ENCODE measurements at regions not wholly inside any gene's neighbourhood (a gene's known extent, or its start where the extent isn't known, plus 50 kb on each side); places are given as distances from the start of the nearest gene placed in this dataset.
A peak's percentile ranks its signal among the peaks of the same experiment; 100 is the strongest.

GRCh38 chr11:11173316-11174025 lies 179.6 kb downstream of the CSNK2A3 start:
- no peak for DNase-seq (ENCODE audit: low spot score)

DNA sequence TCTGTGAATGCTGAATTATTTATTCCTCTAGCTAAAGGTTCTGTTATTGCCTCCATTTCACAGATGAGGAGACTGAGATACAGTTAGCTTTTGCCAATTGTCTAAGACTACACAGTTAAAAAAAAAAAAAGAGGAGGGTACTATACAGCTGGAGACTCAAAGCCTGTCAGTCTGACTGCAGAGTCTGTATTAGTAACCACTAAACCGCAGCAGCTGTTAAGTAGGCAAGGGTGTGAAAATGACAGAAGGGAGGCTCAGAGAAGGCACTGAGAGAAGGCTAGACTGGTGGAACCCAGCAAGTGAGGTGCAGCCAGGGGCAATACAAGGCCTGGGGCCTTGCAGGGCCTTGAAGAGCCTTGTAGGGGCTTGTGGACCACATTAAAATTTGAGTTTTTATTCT lies 181.2 kb downstream of the CSNK2A3 start:
- no peak for DNase-seq (ENCODE audit: low spot score)

- no peak for DNase-seq (ENCODE audit: low spot score)
Observed at GRCh38 chr11:11171285-11171684, 181.8 kb downstream of the CSNK2A3 start.

DNA sequence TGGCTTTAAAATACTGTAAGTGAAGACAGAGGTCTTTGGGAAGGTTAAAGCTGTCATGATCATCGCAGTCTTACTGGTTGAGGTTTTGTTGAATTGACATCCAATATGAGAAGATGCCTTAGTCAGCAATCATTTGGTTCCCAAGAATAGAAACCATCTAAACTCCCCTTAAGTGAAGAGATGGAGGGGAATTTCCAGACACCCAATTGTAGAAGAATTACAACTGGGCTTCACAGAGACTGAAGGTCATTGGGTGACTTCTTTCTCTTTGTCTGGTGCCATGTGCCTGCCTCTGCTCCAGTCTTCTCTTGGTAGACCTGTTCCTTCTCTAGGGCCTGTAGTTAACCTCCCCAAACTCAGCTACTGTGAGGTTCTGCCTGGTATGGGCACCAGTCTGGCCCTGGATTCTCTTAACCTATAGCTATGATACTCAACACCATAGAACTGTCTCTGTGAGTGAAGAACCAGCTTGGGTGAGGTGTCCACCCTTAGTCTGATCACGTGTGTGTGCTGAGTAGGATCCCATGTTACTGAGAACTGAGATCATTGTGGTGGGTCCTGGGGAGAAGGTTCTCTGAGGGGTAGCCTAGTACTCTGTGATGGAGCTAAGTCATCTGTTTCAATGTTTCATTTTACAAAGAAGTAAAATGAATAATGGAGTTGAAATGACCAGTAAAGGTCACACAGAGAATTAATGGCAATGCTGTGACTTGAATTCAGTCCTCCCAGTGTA lies 182.5 kb downstream of the CSNK2A3 start:
- DNase-seq (ENCODE audit: low spot score) = no peak

DNA sequence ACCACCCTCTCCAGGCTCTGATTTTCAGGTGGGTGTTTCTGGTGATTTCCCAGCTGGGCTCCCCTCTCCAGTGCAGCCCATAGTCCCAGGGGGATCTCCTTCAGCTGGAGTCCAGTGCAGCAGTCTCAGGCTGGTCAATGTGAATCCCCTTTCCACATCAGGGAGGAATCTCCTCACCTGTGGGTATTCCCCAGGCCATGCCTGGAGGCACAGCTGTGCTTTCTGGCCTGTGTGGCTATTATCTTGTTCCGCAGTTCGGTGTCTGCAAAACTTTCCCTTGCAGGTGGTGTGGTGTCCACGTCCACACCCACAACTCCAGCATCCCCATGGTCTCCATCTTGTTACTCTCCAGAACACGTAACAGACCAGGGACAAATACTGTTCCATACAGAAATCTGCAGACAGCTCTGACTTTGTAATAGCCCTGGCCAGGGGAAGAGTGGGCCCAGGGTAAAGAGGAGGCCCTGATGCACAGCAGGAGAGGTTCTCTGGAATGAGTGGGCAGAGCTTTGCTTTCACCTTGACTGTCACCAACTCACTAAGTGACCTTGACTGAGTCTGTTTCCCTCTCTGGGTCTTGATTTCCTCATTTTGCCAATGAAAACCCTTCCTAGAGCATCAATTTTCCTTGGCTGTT lies 183.2 kb downstream of the CSNK2A3 start:
- DNase-seq (ENCODE audit: low spot score) = no peak

DNA sequence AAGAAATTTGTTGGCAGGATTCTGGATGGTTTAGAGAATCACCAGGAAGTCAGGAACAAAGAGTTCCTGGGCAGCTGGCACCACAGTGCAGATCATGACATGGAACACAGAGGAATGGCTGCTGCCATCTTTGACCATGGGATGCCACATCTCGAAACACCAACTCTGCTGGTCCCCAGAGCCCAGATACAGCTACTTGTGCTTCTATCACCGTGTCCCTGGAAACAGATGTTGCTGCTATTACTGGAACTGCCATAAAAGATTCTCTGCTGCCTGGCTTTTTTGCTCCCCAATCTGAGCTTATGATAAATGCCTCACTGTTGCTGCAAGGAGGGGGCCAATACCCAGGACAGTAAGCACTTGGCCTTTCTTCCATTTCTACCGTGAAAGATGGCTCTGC lies 185.2 kb downstream of the CSNK2A3 start:
- DNase-seq (ENCODE audit: low spot score) = no peak

DNA sequence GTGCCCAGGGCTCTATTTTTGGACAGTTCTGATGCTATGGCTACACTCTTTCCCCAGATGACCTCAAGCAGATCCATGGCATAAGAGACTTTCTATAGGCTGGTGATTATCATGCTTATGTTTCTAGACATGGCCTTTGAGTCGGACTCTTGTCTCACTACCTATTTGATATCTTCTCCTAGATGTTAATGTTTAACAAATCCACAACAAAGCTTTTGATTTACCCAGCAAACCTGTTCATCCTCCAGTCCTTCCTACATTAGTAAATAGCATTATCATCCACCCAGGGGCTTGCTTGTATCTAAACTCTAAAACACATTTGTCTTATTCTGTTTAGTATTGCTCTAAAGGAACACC lies 188.7 kb downstream of the CSNK2A3 start:
- no peak for DNase-seq (ENCODE audit: low spot score)

GRCh38 chr11:11163669-11164333 lies 189.2 kb downstream of the CSNK2A3 start:
- peak; percentile 41 for DNase-seq (ENCODE audit: low spot score)

DNA sequence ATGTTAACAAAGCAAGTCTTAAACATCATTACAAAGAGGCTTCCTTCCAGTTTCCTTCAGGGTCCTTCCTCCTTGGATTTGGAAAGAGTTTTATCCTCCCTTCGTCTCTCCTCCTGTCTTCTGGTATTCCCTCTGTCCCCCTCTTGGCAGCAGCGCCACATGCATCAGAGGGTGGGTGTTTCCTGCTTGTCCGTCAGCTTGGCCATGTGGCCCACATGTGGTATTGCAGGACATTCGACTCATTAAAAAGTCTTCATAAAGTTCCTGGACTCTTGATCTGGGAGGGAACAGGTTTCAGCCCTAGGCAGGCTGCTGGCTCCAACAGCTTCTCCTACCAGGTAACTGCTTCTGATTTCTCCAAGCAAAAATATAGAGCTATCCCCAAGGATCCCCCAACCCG lies 189.8 kb downstream of the CSNK2A3 start:
- no peak for DNase-seq (ENCODE audit: low spot score)

DNA sequence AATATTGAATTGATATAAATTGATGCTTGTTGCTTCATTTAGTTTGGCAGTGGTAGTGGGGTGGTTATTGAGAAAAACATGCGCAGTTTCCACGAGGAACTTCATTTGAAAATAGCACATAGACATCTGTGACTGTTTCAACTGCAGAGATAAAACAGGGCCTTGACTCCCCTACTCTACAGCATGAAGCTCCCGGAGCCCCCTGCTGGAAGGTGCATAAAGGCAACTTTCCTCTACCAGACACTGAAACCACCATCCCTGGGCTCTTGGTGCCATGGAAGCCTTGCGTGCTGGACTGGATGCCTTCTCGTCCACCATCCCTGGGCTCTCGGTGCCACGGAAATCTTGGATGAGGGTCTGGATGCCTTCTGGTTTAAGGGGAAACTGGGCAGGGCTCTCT lies 195.9 kb downstream of the CSNK2A3 start:
- DNase-seq (ENCODE audit: low spot score) = no peak

- no peak for DNase-seq (ENCODE audit: low spot score)
Observed at GRCh38 chr11:11155962-11156815, 196.9 kb downstream of the CSNK2A3 start.

DNA sequence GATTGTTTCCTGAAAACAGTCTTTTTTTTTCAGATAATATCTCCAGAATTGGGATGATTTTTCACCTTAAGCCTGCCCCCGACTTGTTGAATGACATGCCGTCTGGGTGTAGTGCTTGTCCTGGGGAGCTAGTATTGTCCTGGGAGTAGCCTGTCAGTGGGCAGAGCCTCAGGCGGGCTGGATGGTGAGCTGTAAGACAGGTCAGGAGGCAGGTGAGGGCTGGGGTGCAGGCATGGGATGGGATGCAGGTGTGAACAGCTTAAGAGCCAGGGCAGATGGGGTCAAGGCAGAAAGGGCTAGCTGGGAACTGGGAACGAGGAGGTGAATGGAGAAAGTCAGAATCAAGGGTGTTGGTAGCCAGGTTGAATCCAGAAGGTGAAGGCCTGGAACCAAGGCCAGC lies 200.2 kb downstream of the CSNK2A3 start:
- DNase-seq (ENCODE audit: low spot score) = no peak

- DNase-seq (ENCODE audit: low spot score) = no peak
Observed at GRCh38 chr11:11149671-11150459, 203.2 kb downstream of the CSNK2A3 start.

DNA sequence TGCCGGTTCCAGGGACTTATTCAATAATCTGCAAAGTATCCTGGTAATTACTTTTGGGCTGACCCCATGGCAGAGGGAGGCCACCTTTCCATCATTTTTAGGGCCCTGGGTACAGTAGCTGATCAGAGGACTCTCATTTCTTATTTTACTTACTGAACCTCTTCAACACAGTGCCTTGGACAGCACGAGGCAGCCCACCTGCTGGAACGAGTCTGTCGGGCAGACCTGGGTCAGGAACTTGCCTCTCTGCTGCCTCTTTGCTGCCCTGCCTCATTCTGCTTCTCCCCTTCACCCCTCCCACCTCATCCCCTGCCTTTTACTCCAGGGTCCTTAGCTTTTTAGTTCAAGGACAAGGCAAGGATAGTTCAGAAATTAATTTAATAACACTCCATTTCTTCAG lies 204.5 kb downstream of the CSNK2A3 start:
- no peak for DNase-seq (ENCODE audit: low spot score)

DNA sequence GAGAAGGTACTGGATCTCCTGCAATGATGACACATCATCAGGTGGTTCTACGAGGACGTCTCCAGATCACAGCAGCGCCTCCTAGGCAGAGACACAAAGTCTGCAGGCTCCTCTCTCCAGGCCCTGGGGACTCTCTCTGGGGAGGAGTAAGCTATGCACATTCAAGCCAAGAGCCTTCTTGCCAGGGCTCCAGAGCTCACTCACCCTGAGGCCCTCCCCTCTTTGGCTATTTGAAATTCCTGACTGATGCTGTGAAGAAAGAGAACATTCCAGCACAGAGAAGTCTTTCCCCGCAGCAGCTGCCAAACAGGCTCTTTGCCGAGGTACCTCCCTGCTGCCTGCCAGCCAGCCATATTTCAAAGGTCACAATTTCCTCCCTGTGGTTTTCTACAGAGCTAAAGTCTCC lies 204.9 kb downstream of the CSNK2A3 start:
- peak; percentile 81 for DNase-seq (ENCODE audit: low spot score)

DNA sequence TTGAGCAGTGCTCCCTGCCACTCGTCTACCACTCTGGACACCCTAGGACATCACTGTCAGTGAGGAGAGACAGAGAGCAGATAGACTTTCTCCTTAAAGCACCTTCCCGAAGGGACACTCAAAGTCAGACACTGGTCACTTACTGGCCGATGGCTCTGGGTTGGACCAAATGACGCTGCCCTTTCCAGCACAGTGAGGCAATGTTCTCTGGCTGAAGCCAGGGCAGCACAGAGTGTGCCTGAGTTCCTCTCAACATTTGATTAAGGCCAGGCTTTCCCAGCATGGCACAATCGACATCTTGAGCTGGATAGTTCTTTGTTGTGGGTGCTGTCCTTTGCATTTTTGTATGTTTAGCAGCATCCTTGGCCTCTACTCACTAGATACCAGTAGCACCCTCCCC lies 206.2 kb downstream of the CSNK2A3 start:
- DNase-seq (ENCODE audit: low spot score) = no peak

- no peak for DNase-seq (ENCODE audit: low spot score)
Observed at GRCh38 chr11:11143849-11144248, 209.2 kb downstream of the CSNK2A3 start.

DNA sequence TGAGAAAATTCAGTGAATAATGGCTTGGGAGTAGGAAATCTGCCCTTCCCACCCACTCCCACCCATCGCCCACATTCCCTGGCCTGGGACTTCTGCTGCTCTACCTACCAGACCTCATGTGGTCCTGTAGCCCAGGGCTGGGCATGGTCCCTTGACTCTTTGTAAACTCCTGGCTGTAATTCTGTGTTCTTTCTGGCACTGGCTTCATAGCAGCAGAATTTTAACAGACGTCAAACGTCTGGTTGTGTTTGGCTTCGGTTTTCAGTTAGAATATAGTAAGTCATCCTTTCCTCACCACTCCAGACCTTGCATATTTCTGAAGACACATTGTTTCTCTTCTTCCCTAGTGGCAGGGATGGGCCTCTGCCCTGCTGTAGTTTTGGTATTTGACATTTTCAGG lies 210.6 kb downstream of the CSNK2A3 start:
- DNase-seq (ENCODE audit: low spot score) = no peak

DNA sequence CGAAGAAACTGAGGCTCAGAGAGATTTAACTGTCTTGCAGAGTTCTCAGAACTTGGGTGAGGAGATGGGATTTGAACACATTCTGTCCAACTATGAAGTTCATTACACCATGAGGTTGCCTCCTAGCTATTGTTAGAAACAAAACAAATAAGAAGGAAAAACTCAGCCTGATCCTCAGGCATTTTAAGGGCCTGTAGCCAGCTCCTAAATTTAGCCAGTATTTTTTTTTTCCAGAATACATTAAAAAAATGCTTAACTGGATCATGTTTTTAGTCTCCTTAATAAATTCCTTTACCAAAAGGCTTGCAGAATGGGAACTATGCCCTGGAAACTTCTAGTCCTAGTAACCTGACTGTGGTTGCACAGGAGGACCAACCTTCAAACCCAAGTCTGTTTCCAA lies 212.0 kb downstream of the CSNK2A3 start:
- no peak for DNase-seq (ENCODE audit: low spot score)

DNA sequence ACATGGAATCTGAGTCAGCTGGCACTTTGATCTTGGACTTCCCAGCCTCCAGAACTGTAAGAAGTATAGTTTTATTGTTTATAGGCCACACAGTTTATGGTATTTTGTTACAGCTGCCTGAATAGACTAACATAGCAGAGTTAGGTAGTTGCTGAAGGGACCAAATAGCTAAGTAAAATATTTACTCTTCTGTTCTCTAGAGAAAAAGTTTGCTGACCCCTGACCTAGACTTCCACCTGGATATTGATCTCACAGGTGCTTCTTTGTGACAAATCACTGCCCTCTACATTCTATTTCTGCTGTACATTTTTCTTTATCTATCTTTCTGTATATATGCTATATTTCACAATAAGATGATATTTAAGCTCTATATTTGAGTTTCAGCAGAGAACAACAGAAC lies 212.5 kb downstream of the CSNK2A3 start:
- DNase-seq (ENCODE audit: low spot score) = no peak

GRCh38 chr11:11137339-11137738 lies 215.7 kb downstream of the CSNK2A3 start:
- DNase-seq (ENCODE audit: low spot score) = no peak
